HEK293 (cell line): ENCODE measurements at regions not wholly inside any gene's neighbourhood (a gene's known extent, or its start where the extent isn't known, plus 50 kb on each side); places are given as distances from the start of the nearest gene placed in this dataset.
"Not testable (repeated sequence)": the region's sequence is repeated elsewhere in the genome, so short reads cannot be mapped to it uniquely, and the experiment has no call there.

ENCODE experiments used
- CTCF ChIA-PET: fragments of 350-600 bp; formaldehyde crosslinking; extraction: SDS; loops from one replicate; lab custom pipeline; 2021; ENCODE audit warnings: antibody characterized with exemption; lab: Yijun Ruan, JAX
- POLR2A ChIA-PET: fragments of 300-600 bp; formaldehyde crosslinking; extraction: SDS; loops from one replicate; lab custom pipeline; 2020; ENCODE audit warnings: antibody characterized with exemption, inconsistent platforms; lab: Yijun Ruan, JAX
- H3K27ac ChIP-seq: fragments of 200-500 bp; sonication (Bioruptor generic); 2 replicates; pipeline ENCODE4 v1.5.1; 2014; ENCODE audit warnings: low read depth, low read length, control low read depth, inconsistent platforms; ENCODE audit errors: extremely low read depth
- H3K36me3 ChIP-seq, 2 experiments: fragments of 200-500 bp in 1 of 2; sonication (Bioruptor generic) in 1 of 2; 1 replicate in 1 of 2; 2 replicates in 1 of 2; pipeline ENCODE4 v1.5.1; 2014 to 2017; ENCODE audit warnings: inconsistent platforms in 2 of 2, low read length in 2 of 2; ENCODE audit not compliant: control insufficient read depth in 2 of 2, insufficient read depth in 1 of 2
- H3K4me1 ChIP-seq: fragments of 200-500 bp; sonication (Bioruptor generic); 2 replicates; pipeline ENCODE4 v1.5.1; 2014; ENCODE audit warnings: mild to moderate bottlenecking, low read length, inconsistent platforms; ENCODE audit not compliant: control insufficient read depth, insufficient read depth
- H3K4me3 ChIP-seq: 2 replicates; pipeline ENCODE4 v1.5.1; 2011; ENCODE audit warnings: low read depth, mild to moderate bottlenecking, control low read depth, low read length, moderate library complexity
- H3K9me3 ChIP-seq: fragments of 200-500 bp; sonication (Bioruptor generic); 2 replicates; pipeline ENCODE4 v1.5.1; 2014; ENCODE audit warnings: low read depth, low read length, inconsistent platforms; ENCODE audit not compliant: control insufficient read depth, insufficient read depth
- KLF10 ChIP-seq: fragments of 450-650 bp; IDR thresholded peaks from 2 replicates; pipeline ENCODE4 v1.5.1; 2018; ENCODE audit warnings: missing biosample characterization, mild to moderate bottlenecking, missing genetic modification characterization
- OSR2 ChIP-seq: fragments of 450-650 bp; formaldehyde crosslinking; IDR thresholded peaks from 2 replicates; pipeline ENCODE4 v1.5.1; 2016; ENCODE audit warnings: missing biosample characterization, missing genetic modification characterization
- OVOL3 ChIP-seq: fragments of 450-650 bp; formaldehyde crosslinking; IDR thresholded peaks from 2 replicates; pipeline ENCODE4 v1.5.1; 2016; ENCODE audit warnings: missing biosample characterization, missing genetic modification characterization
- SETDB1 ChIP-seq: IDR thresholded peaks from one replicate; pipeline ENCODE4 v1.6.1; 2017; ENCODE audit warnings: mild to moderate bottlenecking, low read length, moderate library complexity, mixed read lengths; ENCODE audit not compliant: insufficient read length
- ZNF140 ChIP-seq: fragments of 450-650 bp; formaldehyde crosslinking; IDR thresholded peaks from 2 replicates; pipeline ENCODE4 v1.5.1; 2016; ENCODE audit warnings: missing biosample characterization, missing genetic modification characterization
- ZNF24 ChIP-seq: fragments of 450-650 bp; formaldehyde crosslinking; IDR thresholded peaks from 2 replicates; pipeline ENCODE4 v1.5.1; 2016; ENCODE audit warnings: missing biosample characterization, missing genetic modification characterization
- ZNF473 ChIP-seq: fragments of 450-650 bp; formaldehyde crosslinking; IDR thresholded peaks from 2 replicates; pipeline ENCODE4 v1.5.1; 2017; ENCODE audit warnings: missing biosample characterization, missing genetic modification characterization
- ZNF621 ChIP-seq: fragments of 450-650 bp; formaldehyde crosslinking; IDR thresholded peaks from 2 replicates; pipeline ENCODE4 v1.5.1; 2017; ENCODE audit warnings: missing biosample characterization, missing genetic modification characterization
- ZNF626 ChIP-seq: fragments of 450-650 bp; sonication (Bioruptor Pico); formaldehyde crosslinking; IDR thresholded peaks from 2 replicates; pipeline ENCODE4 v1.5.1; 2018; ENCODE audit warnings: missing biosample characterization, missing genetic modification characterization, inconsistent platforms
- ZNF692 ChIP-seq: fragments of 450-650 bp; formaldehyde crosslinking; IDR thresholded peaks from 2 replicates; pipeline ENCODE4 v1.5.1; 2016; ENCODE audit warnings: missing biosample characterization, missing genetic modification characterization
- TF ChIP-seq, protein P1 (sequence below): fragments of 450-650 bp; formaldehyde crosslinking; IDR thresholded peaks from 2 replicates; pipeline ENCODE4 v1.5.1; 2016; ENCODE audit warnings: missing biosample characterization, missing genetic modification characterization
- TF ChIP-seq, protein P2 (sequence below): fragments of 450-650 bp; formaldehyde crosslinking; IDR thresholded peaks from 2 replicates; pipeline ENCODE4 v1.5.1; 2016; ENCODE audit warnings: missing biosample characterization, missing genetic modification characterization
- TF ChIP-seq, protein P3 (sequence below): fragments of 450-650 bp; formaldehyde crosslinking; IDR thresholded peaks from 2 replicates; pipeline ENCODE4 v1.5.1; 2017; ENCODE audit warnings: missing biosample characterization, missing genetic modification characterization

GRCh38 chr6:86502497-86502896 lies 434.8 kb upstream of the HTR1E start:
- H3K27ac ChIP-seq, result no peak overlapping the region
- no peaks in the 10 kb centered on the region for H3K4me1 ChIP-seq
- no peaks in the 10 kb centered on the region for H3K9me3 ChIP-seq
- TF ChIP-seq ZNF626 (tag by site-specific recombination) (no peak), KLF10 (tag by site-specific recombination) (no peak), OSR2 (tag by site-specific recombination) (no peak), OVOL3 (tag by site-specific recombination) (no peak), ZNF621 (no peak), ZNF24 (tag by site-specific recombination) (no peak), ZNF473 (tag by site-specific recombination) (no peak)
- TF ChIP-seq, protein P1, sequence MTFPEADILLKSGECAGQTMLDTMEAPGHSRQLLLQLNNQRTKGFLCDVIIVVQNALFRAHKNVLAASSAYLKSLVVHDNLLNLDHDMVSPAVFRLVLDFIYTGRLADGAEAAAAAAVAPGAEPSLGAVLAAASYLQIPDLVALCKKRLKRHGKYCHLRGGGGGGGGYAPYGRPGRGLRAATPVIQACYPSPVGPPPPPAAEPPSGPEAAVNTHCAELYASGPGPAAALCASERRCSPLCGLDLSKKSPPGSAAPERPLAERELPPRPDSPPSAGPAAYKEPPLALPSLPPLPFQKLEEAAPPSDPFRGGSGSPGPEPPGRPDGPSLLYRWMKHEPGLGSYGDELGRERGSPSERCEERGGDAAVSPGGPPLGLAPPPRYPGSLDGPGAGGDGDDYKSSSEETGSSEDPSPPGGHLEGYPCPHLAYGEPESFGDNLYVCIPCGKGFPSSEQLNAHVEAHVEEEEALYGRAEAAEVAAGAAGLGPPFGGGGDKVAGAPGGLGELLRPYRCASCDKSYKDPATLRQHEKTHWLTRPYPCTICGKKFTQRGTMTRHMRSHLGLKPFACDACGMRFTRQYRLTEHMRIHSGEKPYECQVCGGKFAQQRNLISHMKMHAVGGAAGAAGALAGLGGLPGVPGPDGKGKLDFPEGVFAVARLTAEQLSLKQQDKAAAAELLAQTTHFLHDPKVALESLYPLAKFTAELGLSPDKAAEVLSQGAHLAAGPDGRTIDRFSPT (tag by site-specific recombination), result no peak
- TF ChIP-seq, protein P2, sequence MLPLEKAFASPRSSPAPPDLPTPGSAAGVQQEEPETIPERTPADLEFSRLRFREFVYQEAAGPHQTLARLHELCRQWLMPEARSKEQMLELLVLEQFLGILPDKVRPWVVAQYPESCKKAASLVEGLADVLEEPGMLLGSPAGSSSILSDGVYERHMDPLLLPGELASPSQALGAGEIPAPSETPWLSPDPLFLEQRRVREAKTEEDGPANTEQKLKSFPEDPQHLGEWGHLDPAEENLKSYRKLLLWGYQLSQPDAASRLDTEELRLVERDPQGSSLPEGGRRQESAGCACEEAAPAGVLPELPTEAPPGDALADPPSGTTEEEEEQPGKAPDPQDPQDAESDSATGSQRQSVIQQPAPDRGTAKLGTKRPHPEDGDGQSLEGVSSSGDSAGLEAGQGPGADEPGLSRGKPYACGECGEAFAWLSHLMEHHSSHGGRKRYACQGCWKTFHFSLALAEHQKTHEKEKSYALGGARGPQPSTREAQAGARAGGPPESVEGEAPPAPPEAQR, result no peak
- TF ChIP-seq, protein P3, sequence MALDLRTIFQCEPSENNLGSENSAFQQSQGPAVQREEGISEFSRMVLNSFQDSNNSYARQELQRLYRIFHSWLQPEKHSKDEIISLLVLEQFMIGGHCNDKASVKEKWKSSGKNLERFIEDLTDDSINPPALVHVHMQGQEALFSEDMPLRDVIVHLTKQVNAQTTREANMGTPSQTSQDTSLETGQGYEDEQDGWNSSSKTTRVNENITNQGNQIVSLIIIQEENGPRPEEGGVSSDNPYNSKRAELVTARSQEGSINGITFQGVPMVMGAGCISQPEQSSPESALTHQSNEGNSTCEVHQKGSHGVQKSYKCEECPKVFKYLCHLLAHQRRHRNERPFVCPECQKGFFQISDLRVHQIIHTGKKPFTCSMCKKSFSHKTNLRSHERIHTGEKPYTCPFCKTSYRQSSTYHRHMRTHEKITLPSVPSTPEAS, result no peak
- ChIA-PET POLR2A (no interaction called here), CTCF (no interaction called here)
- H3K4me3 ChIP-seq, result no peak overlapping the region
- H3K36me3 ChIP-seq, result no peaks in the 10 kb centered on the region

DNA sequence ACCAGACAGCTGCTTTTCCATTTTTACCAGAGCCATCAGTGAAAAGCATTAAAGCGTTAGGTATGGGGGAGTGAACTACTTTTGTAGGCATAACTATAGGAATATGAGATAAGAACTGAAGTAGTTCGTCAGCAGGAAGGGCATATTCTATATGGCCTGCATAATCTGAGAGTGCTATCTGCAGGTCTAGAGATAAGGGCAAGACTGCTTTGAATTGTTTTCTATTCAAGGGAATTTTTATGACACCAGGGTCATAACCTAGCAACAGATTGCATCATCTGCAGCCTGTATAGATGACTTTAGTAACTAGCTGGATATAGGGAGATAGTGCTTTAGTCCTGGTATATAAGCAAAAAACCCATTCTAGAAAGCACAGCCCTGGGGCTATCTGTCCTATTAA lies 437.3 kb upstream of the HTR1E start:
- no peaks in the 10 kb centered on the region for H3K4me1 ChIP-seq
- H3K27ac ChIP-seq, result no peak overlapping the region
- TF ChIP-seq ZNF140 (tag by site-specific recombination) (no peak), SETDB1 (no peak), ZNF692 (no peak)
- H3K36me3 ChIP-seq, result no peaks in the 10 kb centered on the region
- no peaks in the 10 kb centered on the region for H3K9me3 ChIP-seq
- H3K4me3 ChIP-seq, result no peak overlapping the region
- POLR2A ChIA-PET, result no interaction called here
- CTCF ChIA-PET, result interaction anchor here (0.6 kb wide), 1 partner anchor 62 kb away, joined by 3 read pairs; no protein-coding TSS in a partner anchor

GRCh38 chr6:86489042-86489441 lies 448.3 kb upstream of the HTR1E start:
- H3K4me1 ChIP-seq, H3K4me3 ChIP-seq, CTCF ChIA-PET, H3K36me3 ChIP-seq, H3K9me3 ChIP-seq, POLR2A ChIA-PET, H3K27ac ChIP-seq: not testable (repeated sequence)
- TF ChIP-seq SETDB1, result peak; percentile 91
